GM19397 (cell line): ENCODE measurements at regions not wholly inside any gene's neighbourhood (a gene's known extent, or its start where the extent isn't known, plus 50 kb on each side); places are given as distances from the start of the nearest gene placed in this dataset.

Experiments
- ATAC-seq: cut with Tn5 transposase; IDR thresholded peaks from one replicate; pipeline ENCODE4 v1.9.1; 2021; ENCODE audit warnings: mild to moderate bottlenecking, moderate library complexity; ENCODE audit not compliant: unreplicated experiment

DNA sequence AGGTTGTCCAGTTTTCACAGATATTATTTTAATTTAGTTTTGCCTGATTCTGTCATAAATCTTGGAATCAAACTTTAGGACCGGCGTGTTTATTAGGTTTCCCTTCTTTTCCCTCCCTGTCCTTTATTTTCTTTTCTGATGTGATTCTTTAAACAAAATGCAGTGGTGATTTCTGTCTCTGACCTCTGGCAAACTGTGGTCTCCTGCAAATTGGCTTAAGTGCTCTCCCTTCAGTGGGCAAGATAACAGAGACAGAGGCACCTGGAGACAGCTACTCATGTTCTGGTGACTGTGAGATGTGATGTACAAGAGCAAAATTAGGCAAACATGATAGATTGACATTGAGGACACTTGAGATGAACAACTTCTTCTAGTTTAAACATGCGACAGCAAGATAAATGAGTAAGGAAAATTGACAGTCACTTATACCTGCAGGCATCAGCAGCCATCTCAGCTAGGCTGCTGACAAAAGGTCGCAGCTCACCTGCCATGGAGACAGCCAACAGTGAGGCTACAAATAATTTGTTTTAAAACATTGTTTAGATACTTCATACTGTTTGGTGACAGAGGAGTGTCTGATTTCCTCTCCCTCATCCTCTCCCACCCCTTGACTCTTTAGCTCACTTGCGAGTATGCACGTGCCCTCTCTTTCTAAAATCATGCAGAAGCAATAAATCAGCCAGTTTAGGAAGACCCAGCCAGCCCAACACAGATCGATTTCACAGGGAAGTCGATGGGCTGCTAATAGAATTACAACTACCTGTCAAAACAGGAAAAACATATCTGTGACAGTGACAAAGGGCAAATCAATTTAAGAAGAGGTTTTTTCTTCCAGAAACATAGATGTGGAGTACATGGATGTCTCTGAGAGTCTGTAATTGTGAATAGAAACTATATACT is 63.4 kb upstream of the MAP3K7 start:
- no peak for ATAC-seq

GRCh38 chr6:90648873-90649272 is 62.0 kb upstream of the MAP3K7 start:
- ATAC-seq, result no peak

DNA sequence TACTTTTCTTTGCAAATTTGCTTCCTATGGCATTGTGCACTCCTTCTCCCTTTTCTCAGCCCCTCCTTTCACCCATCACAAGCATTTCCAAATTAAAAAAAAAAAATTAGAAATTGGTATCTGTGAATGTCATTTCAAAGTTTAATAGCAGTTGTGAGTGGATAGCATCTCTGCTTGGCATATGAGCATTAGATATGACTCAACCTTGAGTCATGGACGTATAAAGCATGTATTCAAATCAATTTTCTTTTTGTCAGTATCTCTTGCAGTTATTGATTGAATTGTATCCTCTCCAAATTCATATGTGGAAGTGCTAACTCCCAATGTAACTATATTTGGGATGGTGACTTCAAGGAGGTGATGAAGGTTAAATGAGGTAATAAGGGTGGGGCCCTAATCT is 60.1 kb upstream of the MAP3K7 start:
- no peak for ATAC-seq

GRCh38 chr6:90645634-90646033 is 58.8 kb upstream of the MAP3K7 start:
- no peak for ATAC-seq

- no peak for ATAC-seq
Measured at GRCh38 chr6:90644492-90644891, 57.6 kb upstream of the MAP3K7 start.

- ATAC-seq, result no peak
Measured at GRCh38 chr6:90643381-90643780, 56.5 kb upstream of the MAP3K7 start.

- ATAC-seq, result no peak
Measured at GRCh38 chr6:90637320-90637719, 50.4 kb upstream of the MAP3K7 start.
